OCI-LY7 (cell line): ENCODE measurements at regions not wholly inside any gene's neighbourhood (a gene's known extent, or its start where the extent isn't known, plus 50 kb on each side); places are given as distances from the start of the nearest gene placed in this dataset.
A peak's percentile ranks its signal among the peaks of the same experiment; 100 is the strongest.

Experiments
- BruUV-seq: library from RNA; stranded (reverse); fragments of 400-500 nt; replicated peaks from 2 replicates; lab custom pipeline; 2021; lab: Mats Ljungman, UMichigan
- CTCF ChIA-PET: fragments of 300-600 bp; sonication (Branson Sonifier 250); formaldehyde crosslinking; loops from one replicate; lab custom pipeline; 2022; ENCODE audit warnings: antibody characterized with exemption; ENCODE audit not compliant: unreplicated experiment; lab: Charles Lee
- POLR2A ChIA-PET: fragments of 300-600 bp; sonication (Branson Sonifier 250); formaldehyde crosslinking; loops from one replicate; lab custom pipeline; 2022; ENCODE audit warnings: antibody characterized with exemption; lab: Charles Lee
- DNase-seq: peaks from one replicate; pipeline ENCODE4 v3.0.0-alpha.2; 2015; ENCODE audit warnings: low spot score
- H2AFZ ChIP-seq: fragments of 200-600 bp; sonication (generic), shearing (Covaris generic); 2 replicates; pipeline ENCODE4 v1.6.1; 2014; ENCODE audit warnings: mild to moderate bottlenecking, antibody characterized with exemption, low read length, moderate library complexity
- H3K27ac ChIP-seq: fragments of 200-600 bp; sonication (generic); 2 replicates; pipeline ENCODE4 v1.5.1; 2014; ENCODE audit warnings: mixed run types, low read depth, mild to moderate bottlenecking, moderate library complexity, low read length, inconsistent platforms; ENCODE audit not compliant: poor library complexity, severe bottlenecking
- H3K36me3 ChIP-seq: fragments of 200-600 bp; sonication (generic); 2 replicates; pipeline ENCODE4 v1.6.1; 2014; ENCODE audit warnings: mild to moderate bottlenecking, antibody characterized with exemption, low read length, moderate library complexity, mixed read lengths; ENCODE audit not compliant: insufficient read depth
- H3K4me1 ChIP-seq: fragments of 200-600 bp; sonication (generic); 2 replicates; pipeline ENCODE4 v1.5.1; 2014; ENCODE audit warnings: mild to moderate bottlenecking, low read length; ENCODE audit not compliant: insufficient read depth, poor library complexity, severe bottlenecking
- H3K4me2 ChIP-seq: fragments of 200-600 bp; sonication (generic); 2 replicates; pipeline ENCODE4 v1.6.1; 2014; ENCODE audit warnings: mild to moderate bottlenecking, low read length
- H3K4me3 ChIP-seq: fragments of 200-600 bp; sonication (generic); 2 replicates; pipeline ENCODE4 v1.5.1; 2014; ENCODE audit warnings: mild to moderate bottlenecking, low read depth, low read length; ENCODE audit not compliant: poor library complexity, severe bottlenecking
- H3K79me2 ChIP-seq: fragments of 200-600 bp; sonication (generic); 2 replicates; pipeline ENCODE4 v1.6.1; 2016; ENCODE audit warnings: low read depth, mild to moderate bottlenecking, low read length, moderate library complexity, mixed read lengths; ENCODE audit not compliant: insufficient read depth
- H3K9me2 ChIP-seq: fragments of 200-600 bp; sonication (generic); 2 replicates; pipeline ENCODE4 v1.6.1; 2016; ENCODE audit warnings: mild to moderate bottlenecking, low read length, mixed read lengths; ENCODE audit not compliant: insufficient read depth
- H3K9me3 ChIP-seq: fragments of 200-600 bp; sonication (generic); 2 replicates; pipeline ENCODE4 v1.6.1; 2014; ENCODE audit warnings: mild to moderate bottlenecking, mixed run types, low read length, mixed read lengths
- H4K20me1 ChIP-seq: fragments of 200-600 bp; sonication (generic); 2 replicates; pipeline ENCODE4 v1.6.1; 2014; ENCODE audit warnings: mild to moderate bottlenecking, antibody characterized with exemption, low read length, moderate library complexity, mixed read lengths; ENCODE audit not compliant: insufficient read depth
- CTCF ChIP-seq: fragments of 200-600 bp; sonication (generic); conservative IDR thresholded peaks from 2 replicates; pipeline ENCODE4 v1.5.1; 2014; ENCODE audit warnings: mild to moderate bottlenecking, antibody characterized with exemption, low read length, moderate library complexity, mixed read lengths
- EZH2phosphoT487 ChIP-seq: fragments of 200-600 bp; sonication (generic); IDR thresholded peaks from 2 replicates; pipeline ENCODE4 v1.6.1; 2018; ENCODE audit warnings: low read depth, borderline replicate concordance, mild to moderate bottlenecking, mixed run types, antibody characterized with exemption, low read length, moderate library complexity, mixed read lengths
- intact Hi-C: fragments of 100-400 bp; cut with micrococcal nuclease; formaldehyde crosslinking; loops from one replicate; pipeline ENCODE4 v1.10.0; 2022; ENCODE audit not compliant: unreplicated experiment

GRCh38 chr11:26859416-26859815 is 134.5 kb upstream of the FIBIN start:
- no TSS peak for BruUV-seq
- POLR2A ChIA-PET, result interaction anchor here (0.8 to 1.7 kb wide), 2 partner anchors 13 to 134 kb away, joined by 4 to 5 read pairs; no protein-coding TSS in a partner anchor
- intact Hi-C loops, result no loop called here

GRCh38 chr11:26860091-26860780 is 133.7 kb upstream of the FIBIN start:
- H2AFZ ChIP-seq, result 0 out of 2 replicates have a peak overlapping the region, but pooled peaks have one; percentile 33
- intact Hi-C loops, result no loop called here

More at GRCh38 chr11:26859416-26859815, 134.5 kb upstream of the FIBIN start:
- no peak overlapping the region for H3K4me3 ChIP-seq
- H3K79me2 ChIP-seq, result no peaks in the 10 kb centered on the region
- peak overlapping the region; percentile 17; the same call in 1 of the 2 replicates for H2AFZ ChIP-seq
- no peak for DNase-seq
- H3K4me1 ChIP-seq, result no peaks in the 10 kb centered on the region
- H4K20me1 ChIP-seq, result no peaks in the 10 kb centered on the region
- no peak overlapping the region for H3K4me2 ChIP-seq
- CTCF ChIA-PET, result no interaction called here
- no peak overlapping the region for H3K27ac ChIP-seq
- no peaks in the 10 kb centered on the region for H3K36me3 ChIP-seq
- H3K9me3 ChIP-seq, result no peaks in the 10 kb centered on the region
- TF ChIP-seq EZH2phosphoT487 (no peak), CTCF (no peak)
- no peaks in the 10 kb centered on the region for H3K9me2 ChIP-seq

More at GRCh38 chr11:26860091-26860780, 133.7 kb upstream of the FIBIN start:
- no peaks in the 10 kb centered on the region for H4K20me1 ChIP-seq
- no peaks in the 10 kb centered on the region for H3K4me1 ChIP-seq
- no peak overlapping the region for H3K4me2 ChIP-seq
- no peak for TF ChIP-seq CTCF
- H3K27ac ChIP-seq, result no peak overlapping the region
- DNase-seq, result no peak
- H3K36me3 ChIP-seq, result no peaks in the 10 kb centered on the region
- no TSS peak for BruUV-seq
- H3K4me3 ChIP-seq, result no peak overlapping the region
- ChIA-PET POLR2A (interaction anchor here (0.5 to 1.7 kb wide), 3 partner anchors 10 to 768 kb away, joined by 3 to 5 read pairs (median 4); no protein-coding TSS in a partner anchor), CTCF (no interaction called here)
- no peaks in the 10 kb centered on the region for H3K9me3 ChIP-seq
- H3K9me2 ChIP-seq, result no peaks in the 10 kb centered on the region
- no peaks in the 10 kb centered on the region for H3K79me2 ChIP-seq
